ENCODE measurements at regions not wholly inside any gene's neighbourhood (a gene's known extent, or its start where the extent isn't known, plus 50 kb on each side); places are given as distances from the start of the nearest gene placed in this dataset.
A peak's percentile ranks its signal among the peaks of the same experiment; 100 is the strongest.

DNA sequence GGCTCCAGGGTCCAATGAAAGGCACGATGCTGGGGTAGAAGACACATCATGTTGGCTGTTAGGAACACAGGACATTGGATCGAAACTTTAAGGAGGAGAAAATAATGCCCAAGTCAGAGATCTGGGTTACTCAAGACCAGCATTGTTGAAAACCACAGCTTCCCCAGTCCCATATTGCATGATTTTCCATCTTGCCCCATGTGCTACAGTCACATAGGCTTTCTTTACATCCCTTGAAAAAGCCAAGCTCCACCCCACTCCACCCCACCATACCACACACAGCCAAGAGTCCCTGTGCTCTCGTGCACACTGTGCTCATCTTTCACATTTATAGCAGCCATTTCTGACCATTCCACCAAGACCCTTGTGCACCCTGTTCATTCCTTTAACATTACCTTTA lies 636.2 kb downstream of the DIAPH3 start (continued):
- TF ChIP-seq, protein P1, sequence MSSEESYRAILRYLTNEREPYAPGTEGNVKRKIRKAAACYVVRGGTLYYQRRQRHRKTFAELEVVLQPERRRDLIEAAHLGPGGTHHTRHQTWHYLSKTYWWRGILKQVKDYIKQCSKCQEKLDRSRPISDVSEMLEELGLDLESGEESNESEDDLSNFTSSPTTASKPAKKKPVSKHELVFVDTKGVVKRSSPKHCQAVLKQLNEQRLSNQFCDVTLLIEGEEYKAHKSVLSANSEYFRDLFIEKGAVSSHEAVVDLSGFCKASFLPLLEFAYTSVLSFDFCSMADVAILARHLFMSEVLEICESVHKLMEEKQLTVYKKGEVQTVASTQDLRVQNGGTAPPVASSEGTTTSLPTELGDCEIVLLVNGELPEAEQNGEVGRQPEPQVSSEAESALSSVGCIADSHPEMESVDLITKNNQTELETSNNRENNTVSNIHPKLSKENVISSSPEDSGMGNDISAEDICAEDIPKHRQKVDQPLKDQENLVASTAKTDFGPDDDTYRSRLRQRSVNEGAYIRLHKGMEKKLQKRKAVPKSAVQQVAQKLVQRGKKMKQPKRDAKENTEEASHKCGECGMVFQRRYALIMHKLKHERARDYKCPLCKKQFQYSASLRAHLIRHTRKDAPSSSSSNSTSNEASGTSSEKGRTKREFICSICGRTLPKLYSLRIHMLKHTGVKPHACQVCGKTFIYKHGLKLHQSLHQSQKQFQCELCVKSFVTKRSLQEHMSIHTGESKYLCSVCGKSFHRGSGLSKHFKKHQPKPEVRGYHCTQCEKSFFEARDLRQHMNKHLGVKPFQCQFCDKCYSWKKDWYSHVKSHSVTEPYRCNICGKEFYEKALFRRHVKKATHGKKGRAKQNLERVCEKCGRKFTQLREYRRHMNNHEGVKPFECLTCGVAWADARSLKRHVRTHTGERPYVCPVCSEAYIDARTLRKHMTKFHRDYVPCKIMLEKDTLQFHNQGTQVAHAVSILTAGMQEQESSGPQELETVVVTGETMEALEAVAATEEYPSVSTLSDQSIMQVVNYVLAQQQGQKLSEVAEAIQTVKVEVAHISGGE (tag by site-specific recombination; conservative IDR thresholded peaks at IDR 0.05; ENCODE audit: low read depth), result no peak
- TF ChIP-seq ZNF791 (tag by site-specific recombination; IDR thresholded peaks at IDR 0.05) (no peak), ZNF292 (tag by site-specific recombination; IDR thresholded peaks at IDR 0.05; ENCODE audit: borderline replicate concordance, low read depth) (no peak), ZNF621 (tag by site-specific recombination; IDR thresholded peaks at IDR 0.05) (no peak), ZNF114 (tag by site-specific recombination; IDR thresholded peaks at IDR 0.05) (no peak)
- TF ChIP-seq, protein P2, sequence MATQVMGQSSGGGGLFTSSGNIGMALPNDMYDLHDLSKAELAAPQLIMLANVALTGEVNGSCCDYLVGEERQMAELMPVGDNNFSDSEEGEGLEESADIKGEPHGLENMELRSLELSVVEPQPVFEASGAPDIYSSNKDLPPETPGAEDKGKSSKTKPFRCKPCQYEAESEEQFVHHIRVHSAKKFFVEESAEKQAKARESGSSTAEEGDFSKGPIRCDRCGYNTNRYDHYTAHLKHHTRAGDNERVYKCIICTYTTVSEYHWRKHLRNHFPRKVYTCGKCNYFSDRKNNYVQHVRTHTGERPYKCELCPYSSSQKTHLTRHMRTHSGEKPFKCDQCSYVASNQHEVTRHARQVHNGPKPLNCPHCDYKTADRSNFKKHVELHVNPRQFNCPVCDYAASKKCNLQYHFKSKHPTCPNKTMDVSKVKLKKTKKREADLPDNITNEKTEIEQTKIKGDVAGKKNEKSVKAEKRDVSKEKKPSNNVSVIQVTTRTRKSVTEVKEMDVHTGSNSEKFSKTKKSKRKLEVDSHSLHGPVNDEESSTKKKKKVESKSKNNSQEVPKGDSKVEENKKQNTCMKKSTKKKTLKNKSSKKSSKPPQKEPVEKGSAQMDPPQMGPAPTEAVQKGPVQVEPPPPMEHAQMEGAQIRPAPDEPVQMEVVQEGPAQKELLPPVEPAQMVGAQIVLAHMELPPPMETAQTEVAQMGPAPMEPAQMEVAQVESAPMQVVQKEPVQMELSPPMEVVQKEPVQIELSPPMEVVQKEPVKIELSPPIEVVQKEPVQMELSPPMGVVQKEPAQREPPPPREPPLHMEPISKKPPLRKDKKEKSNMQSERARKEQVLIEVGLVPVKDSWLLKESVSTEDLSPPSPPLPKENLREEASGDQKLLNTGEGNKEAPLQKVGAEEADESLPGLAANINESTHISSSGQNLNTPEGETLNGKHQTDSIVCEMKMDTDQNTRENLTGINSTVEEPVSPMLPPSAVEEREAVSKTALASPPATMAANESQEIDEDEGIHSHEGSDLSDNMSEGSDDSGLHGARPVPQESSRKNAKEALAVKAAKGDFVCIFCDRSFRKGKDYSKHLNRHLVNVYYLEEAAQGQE (tag by site-specific recombination; IDR thresholded peaks at IDR 0.05), result no peak
- TF ChIP-seq, protein P3, sequence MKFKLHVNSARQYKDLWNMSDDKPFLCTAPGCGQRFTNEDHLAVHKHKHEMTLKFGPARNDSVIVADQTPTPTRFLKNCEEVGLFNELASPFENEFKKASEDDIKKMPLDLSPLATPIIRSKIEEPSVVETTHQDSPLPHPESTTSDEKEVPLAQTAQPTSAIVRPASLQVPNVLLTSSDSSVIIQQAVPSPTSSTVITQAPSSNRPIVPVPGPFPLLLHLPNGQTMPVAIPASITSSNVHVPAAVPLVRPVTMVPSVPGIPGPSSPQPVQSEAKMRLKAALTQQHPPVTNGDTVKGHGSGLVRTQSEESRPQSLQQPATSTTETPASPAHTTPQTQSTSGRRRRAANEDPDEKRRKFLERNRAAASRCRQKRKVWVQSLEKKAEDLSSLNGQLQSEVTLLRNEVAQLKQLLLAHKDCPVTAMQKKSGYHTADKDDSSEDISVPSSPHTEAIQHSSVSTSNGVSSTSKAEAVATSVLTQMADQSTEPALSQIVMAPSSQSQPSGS (tag by site-specific recombination; IDR thresholded peaks at IDR 0.05; ENCODE audit: low read depth), result no peak

DNA sequence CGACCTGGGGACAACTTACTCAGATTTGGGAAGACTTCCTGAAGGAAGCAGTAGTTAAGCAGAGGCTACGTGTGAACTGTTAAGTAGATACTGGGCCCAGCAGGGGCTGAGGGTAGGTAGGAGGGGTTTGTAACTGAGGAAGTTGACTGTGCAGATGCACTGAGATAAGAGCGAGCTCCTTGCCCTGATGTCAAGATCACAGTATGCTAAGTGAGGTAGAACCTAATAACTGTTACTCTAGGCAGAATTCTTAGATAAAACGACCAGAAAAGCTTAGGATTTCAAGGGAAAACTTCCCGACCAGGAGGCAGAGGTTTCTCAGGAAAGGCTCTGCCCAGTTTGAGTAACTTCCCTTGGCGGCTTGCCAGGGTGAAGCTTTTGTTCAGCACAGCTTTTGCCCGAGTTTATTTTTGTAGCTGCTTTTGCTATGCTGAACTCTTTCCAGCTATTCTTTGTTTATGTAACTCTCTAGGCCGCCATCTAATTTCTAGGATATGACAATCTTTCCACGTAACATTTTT lies 632.1 kb downstream of the DIAPH3 start:
- Histone ChIP-seq H3K4me3 (ENCODE audit: low read depth, low read length) (no peak overlapping the region), H3K9me3 (ENCODE audit: control insufficient read depth, insufficient read depth, low read depth, low read length) (no peaks in the 10 kb centered on the region), H3K4me1 (ENCODE audit: control insufficient read depth, insufficient read depth, low read length) (peaks cover 3% of the 10 kb centered on the region), H3K27ac (ENCODE audit: extremely low read depth, low read depth, low read length) (peak overlapping the region; percentile 69), H3K36me3 (ENCODE audit: control insufficient read depth in 2 of 2, insufficient read depth in 1 of 2, low read length in 2 of 2) (no peaks in the 10 kb centered on the region)
- POLR2A ChIA-PET, result no interaction called here
- CTCF ChIA-PET, result interaction anchor here (0.6 kb wide), 1 partner anchor 145 kb away, joined by 3 read pairs; no protein-coding TSS in a partner anchor
- TF ChIP-seq HOXC10 (CRISPR knock-in tag; IDR thresholded peaks at IDR 0.05) (no peak), ZNF76 (tag by site-specific recombination; IDR thresholded peaks at IDR 0.05; ENCODE audit: borderline replicate concordance, low read depth) (no peak), TRIM28 (IDR thresholded peaks at IDR 0.05; ENCODE audit: borderline replicate concordance, low read length) (peak; percentile 82), ZNF561 (tag by site-specific recombination; IDR thresholded peaks at IDR 0.05; ENCODE audit: borderline replicate concordance) (peak; percentile 41; the same call in 1 of the 2 replicates), OSR2 (tag by site-specific recombination; IDR thresholded peaks at IDR 0.05) (peak; percentile 65), IKZF3 (tag by site-specific recombination; IDR thresholded peaks at IDR 0.05) (peak; percentile 27; the same call in 1 of the 2 replicates), SCRT1 (tag by site-specific recombination; IDR thresholded peaks at IDR 0.05; ENCODE audit: borderline replicate concordance) (no peak), FEZF1 (tag by site-specific recombination; IDR thresholded peaks at IDR 0.05) (0 out of 2 replicates have a peak, but pooled peaks have one; percentile 9), ZNF335 (tag by site-specific recombination; conservative IDR thresholded peaks at IDR 0.05) (no peak)
- TF ChIP-seq, protein P4, sequence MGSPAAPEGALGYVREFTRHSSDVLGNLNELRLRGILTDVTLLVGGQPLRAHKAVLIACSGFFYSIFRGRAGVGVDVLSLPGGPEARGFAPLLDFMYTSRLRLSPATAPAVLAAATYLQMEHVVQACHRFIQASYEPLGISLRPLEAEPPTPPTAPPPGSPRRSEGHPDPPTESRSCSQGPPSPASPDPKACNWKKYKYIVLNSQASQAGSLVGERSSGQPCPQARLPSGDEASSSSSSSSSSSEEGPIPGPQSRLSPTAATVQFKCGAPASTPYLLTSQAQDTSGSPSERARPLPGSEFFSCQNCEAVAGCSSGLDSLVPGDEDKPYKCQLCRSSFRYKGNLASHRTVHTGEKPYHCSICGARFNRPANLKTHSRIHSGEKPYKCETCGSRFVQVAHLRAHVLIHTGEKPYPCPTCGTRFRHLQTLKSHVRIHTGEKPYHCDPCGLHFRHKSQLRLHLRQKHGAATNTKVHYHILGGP (tag by site-specific recombination; IDR thresholded peaks at IDR 0.05), result peak; percentile 78; the same call in 1 of the 2 replicates
- TF ChIP-seq, protein P5, sequence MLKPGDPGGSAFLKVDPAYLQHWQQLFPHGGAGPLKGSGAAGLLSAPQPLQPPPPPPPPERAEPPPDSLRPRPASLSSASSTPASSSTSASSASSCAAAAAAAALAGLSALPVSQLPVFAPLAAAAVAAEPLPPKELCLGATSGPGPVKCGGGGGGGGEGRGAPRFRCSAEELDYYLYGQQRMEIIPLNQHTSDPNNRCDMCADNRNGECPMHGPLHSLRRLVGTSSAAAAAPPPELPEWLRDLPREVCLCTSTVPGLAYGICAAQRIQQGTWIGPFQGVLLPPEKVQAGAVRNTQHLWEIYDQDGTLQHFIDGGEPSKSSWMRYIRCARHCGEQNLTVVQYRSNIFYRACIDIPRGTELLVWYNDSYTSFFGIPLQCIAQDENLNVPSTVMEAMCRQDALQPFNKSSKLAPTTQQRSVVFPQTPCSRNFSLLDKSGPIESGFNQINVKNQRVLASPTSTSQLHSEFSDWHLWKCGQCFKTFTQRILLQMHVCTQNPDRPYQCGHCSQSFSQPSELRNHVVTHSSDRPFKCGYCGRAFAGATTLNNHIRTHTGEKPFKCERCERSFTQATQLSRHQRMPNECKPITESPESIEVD (tag by site-specific recombination; IDR thresholded peaks at IDR 0.05), result 0 out of 2 replicates have a peak, but pooled peaks have one; percentile 23
- TF ChIP-seq, protein P6, sequence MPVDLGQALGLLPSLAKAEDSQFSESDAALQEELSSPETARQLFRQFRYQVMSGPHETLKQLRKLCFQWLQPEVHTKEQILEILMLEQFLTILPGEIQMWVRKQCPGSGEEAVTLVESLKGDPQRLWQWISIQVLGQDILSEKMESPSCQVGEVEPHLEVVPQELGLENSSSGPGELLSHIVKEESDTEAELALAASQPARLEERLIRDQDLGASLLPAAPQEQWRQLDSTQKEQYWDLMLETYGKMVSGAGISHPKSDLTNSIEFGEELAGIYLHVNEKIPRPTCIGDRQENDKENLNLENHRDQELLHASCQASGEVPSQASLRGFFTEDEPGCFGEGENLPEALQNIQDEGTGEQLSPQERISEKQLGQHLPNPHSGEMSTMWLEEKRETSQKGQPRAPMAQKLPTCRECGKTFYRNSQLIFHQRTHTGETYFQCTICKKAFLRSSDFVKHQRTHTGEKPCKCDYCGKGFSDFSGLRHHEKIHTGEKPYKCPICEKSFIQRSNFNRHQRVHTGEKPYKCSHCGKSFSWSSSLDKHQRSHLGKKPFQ (tag by site-specific recombination; IDR thresholded peaks at IDR 0.05), result 0 out of 2 replicates have a peak, but pooled peaks have one; percentile 52
- TF ChIP-seq, protein P7, sequence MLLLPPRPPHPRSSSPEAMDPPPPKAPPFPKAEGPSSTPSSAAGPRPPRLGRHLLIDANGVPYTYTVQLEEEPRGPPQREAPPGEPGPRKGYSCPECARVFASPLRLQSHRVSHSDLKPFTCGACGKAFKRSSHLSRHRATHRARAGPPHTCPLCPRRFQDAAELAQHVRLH (tag by site-specific recombination; IDR thresholded peaks at IDR 0.05), result 0 out of 2 replicates have a peak, but pooled peaks have one; percentile 27

All from HEK293 (cell line).